ENCODE measurements at regions not wholly inside any gene's neighbourhood (a gene's known extent, or its start where the extent isn't known, plus 50 kb on each side); places are given as distances from the start of the nearest gene placed in this dataset.

GRCh38 chr5:66306844-66307315, 162.8 kb downstream of the SREK1 start:
- no peak for DNase-seq

DNA sequence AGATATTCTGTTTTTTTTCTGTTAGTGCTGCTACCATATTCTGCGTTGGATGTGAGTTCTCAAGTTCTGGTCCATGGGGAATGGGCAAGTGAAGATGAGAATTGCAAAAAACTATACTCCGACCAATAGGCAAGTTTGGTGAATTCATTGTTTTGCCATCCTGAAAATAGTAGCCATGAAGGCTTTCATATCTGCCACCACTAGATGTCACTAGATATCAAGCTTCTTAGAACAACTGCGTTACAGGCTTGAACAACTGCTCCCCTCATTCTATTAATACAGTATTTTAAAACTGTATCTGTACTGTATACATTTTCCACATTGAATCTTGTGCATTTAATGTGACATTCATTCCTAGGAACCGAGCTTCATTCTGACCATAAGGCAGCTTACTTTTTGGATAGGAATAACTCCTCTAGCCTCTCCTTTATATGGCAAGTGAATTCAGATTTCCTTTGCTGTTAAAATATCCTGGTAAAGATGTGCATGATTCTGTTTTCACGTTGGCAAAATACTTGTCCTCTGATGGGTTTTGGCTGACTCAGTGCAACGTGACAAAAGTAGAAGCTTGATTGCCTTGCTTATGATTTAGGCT, 163.6 kb downstream of the SREK1 start:
- peak; percentile 30 to 82 for DNase-seq

GRCh38 chr5:66312266-66312665, 168.2 kb downstream of the SREK1 start:
- DNase-seq = no peak

GRCh38 chr5:66315784-66316183, 171.7 kb downstream of the SREK1 start:
- DNase-seq = no peak

DNA sequence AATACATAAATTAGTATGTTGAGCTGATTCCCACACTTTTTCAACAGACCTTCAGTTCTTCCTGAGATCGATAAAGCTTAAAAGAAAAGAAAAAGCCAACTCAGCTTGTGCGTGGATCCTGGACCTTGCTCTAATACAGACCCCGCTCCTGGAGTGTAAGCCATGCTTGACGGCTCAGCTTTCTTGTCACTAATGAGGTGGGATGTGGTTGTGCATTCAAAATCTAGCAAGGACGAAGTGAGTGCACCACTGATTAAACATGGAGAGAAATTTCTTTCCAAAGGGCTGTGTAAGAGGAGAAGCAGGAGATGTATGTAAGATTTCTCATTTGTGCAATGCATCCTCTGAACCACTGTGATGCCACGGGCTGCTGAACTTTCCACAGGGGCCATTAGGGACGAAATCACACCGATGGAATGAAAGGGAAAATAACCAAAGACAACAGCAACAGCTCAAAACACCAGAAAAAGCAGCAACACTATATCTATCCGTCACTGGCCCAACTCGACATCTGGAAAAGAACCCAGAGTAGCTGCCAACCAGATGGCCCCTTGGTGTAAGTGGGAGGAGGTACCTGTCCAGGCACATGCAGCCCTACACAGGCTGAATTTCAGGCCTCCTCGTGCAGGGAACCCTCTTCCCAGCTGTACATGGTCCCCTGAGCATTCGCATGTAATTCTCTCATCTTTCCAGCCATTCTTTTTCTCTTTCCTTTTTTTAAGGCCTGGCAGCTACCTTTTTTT, 178.9 kb downstream of the SREK1 start:
- no peak for DNase-seq

DNA sequence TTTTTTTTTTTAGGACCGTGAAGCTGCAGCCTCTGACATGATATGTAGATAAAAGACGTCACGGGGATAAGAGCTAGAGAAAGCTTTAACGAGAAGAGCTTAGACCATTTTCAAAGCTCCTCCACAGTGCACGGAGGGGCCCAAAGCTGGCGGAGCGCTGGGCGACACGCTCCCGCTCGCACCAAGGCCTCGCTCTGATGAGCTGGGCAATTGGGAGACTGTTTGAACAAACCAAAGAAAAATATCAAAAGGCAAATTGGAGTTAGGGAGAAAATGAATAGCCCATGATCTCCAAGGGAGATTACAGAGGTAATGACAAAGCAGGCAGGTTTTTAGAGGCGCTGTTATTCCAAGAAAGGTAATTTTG, 179.4 kb downstream of the SREK1 start:
- DNase-seq = no peak

- DNase-seq = no peak
Measured at GRCh38 chr5:66324357-66324756, 180.3 kb downstream of the SREK1 start.

GRCh38 chr5:66326276-66326675, 182.2 kb downstream of the SREK1 start:
- DNase-seq = no peak

GRCh38 chr5:66327008-66327407, 182.9 kb downstream of the SREK1 start:
- no peak for DNase-seq

DNA sequence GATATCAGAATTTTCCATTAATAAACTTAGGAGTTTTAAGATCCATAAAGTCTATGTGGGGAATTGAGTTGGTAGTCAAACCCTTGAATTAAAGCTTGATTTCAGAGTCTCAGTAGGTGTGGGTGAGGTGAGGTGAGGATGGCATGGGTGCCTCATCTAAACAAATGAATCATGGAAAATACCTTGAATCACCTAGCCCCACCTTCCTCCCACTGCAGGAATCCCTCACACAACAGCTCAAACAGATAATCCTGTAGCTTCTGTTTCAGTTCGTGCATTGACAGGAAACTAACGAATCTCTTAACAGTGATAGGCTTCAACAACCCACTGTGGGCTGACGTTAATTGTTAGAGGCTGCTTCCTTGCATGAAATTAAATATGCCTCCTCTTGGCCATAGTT, 185.0 kb downstream of the SREK1 start:
- no peak for DNase-seq

- DNase-seq = no peak
Measured at GRCh38 chr5:66333192-66333591, 189.1 kb downstream of the SREK1 start.

GRCh38 chr5:66337626-66338226, 193.6 kb downstream of the SREK1 start:
- DNase-seq = no peak

DNA sequence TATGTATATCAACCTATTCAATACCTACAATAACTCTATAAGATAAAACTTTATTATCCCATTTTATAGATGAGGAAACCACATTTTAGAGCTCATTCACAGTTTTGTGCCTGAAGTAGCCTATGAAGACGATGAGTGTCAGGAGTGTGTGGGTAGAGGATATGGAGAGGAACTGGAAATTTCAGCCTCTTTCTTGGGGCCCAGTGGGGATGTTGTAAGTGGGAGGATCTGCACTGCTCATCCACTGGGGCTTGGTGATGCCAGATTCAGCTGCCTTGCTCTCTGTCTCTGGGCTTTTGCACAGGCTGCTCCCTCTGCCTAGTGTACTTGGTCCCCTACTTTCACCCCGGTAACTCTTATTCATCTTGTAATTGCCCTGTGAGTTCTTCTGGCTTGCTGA, 194.7 kb downstream of the SREK1 start:
- no peak for DNase-seq

- no peak for DNase-seq
Measured at GRCh38 chr5:66339896-66340295, 195.8 kb downstream of the SREK1 start.

DNA sequence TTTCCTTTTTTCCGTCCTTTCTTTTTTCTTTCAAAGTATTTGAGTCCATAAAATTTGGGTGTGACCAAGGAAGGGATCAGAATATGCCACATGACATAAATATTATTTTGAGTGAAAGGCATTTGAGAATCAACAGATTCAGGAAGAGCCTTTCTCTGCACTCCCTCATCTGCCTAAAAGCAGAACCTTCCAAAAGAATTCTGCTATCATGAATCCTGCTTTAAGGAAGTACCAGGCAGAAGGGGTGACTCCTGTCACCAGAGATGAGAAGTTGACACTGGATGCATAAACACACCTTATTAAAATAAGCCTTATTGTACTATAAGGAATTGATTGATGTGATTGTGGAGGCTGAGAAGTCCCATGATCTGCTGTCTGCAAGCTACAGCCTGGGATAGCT, 196.7 kb downstream of the SREK1 start:
- no peak for DNase-seq

DNA sequence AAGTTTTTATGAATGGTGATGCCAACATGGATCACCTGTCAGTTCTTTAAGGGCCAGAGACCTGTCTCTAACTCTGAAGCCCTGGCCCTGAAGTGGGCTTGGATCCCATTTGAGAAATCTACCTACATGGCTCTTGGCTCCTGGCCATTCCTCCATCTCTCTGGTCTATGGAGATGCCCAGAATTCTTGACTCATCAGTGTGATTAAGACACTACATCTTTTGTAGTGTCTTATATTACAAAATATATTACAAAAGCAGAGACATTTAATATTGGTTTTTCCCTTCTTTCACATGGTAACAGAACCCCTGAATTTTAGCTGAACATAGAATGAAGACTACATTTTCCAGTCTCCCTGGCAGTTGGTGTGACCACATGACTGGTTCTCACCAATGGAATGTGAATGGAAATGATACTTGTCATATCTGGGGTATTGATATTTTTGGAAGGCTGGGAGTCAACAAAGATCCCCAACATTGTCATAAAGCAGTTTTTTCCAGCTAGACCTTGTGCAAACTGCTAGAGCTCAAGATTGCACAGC, 198.3 kb downstream of the SREK1 start:
- no peak for DNase-seq

DNA sequence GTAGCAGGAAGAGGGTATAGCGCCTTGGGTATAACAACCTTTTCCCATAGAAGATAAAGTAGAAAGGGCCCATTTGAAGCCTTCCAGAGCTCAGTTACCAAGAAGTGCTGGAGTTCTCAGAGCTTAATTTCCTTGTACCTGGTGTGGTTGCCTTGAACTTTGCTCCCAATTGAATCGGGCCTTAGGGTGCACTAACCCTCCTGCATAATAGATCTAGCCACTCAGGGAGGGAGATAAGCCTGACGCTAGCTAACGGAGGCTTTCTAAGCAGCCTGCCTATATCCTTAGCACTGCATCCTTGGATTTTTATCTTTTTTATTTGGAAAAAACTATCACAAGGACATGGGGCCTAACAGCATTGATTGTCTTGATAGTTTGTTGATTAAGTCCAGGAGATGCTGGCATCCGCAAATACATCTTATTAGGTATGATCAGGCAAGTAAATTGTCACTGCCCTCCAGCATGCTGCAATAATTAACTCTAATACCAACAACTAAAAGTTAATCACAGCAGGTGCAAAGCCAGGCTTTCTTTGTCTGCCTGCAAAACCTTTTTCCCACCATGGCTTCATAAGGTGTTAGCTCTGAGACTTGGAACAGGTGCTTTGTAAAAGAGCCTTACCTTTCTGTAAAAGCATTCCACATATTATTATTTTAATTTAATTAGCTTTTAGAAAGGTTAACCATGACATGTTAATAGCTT, 199.4 kb downstream of the SREK1 start:
- DNase-seq = no peak

GRCh38 chr5:66344544-66344943, 200.4 kb downstream of the SREK1 start:
- DNase-seq = no peak

- DNase-seq = no peak
Measured at GRCh38 chr5:66345281-66345680, 201.2 kb downstream of the SREK1 start.

DNA sequence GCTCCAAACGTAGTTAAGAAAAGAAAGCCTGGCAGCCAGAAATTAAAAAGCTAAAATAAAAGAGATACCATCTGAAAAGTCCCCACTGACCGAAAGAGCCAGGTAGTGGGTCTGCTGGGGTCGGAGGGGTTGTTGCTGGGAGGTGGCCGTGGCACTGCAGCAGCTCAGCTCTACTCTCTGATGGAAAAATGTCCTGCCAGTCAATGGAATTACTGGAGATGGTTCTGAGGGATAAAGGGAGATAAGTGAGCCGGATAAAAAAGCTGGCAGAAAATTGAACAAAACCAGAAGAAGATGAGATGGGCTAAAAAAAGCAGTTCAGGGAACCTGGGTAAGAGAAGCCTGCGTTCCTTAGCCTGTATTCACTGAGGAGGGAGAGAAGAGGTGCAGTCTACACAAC, 202.8 kb downstream of the SREK1 start:
- no peak for DNase-seq

DNA sequence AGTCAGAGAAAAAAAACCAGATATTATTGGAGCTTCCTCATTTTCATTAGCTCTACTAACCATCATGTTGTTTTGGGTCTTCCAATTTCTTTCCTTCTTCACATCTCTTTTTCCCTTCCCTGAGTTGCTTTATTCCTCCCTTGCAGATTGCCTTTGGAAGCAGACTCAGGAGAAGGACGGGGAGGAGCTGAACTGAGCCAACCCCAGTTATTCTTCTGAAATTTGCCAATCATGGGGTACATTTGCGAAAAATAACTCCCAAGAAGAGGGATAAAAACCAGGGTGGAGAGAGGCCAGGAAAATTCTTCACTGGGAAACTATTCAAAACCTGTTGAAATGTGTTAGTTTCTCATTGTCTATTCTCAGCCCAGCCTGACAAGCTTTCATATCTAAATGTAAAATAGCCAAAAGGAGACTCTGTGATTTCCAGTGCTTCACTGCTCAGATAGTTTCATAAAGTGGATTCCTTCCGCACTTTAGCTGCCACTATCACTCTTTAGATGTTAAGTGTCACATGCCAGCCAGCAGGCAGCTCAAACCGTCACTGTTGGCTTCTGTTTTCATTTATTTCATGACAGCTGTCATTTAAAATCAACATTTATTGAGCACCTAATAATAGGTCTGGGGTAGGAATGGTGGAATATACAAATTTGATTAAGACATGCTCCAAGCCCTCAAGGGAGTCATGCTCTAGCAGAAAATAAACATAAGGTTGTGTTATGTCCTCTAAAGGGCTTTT, 204.5 kb downstream of the SREK1 start:
- no peak for DNase-seq

DNA sequence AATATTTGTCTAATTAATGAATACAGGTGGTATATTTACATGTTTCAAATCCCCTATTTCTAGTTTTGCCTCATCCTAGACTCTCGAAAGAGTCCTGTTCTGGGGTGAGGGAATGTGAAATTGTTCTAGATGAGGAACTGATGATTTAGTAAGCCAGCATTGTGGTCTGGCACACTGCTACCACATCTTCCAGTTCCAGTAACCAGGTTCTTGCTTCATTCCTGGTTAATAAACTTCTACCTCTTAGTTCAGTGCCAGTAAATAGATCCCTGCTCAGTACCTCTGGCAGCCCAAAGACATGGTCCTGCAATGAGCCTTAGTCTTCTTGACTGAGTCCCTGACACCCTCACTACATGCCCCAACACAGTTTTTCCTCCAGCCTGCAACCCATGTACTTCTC, 207.7 kb downstream of the SREK1 start:
- DNase-seq = no peak

DNA sequence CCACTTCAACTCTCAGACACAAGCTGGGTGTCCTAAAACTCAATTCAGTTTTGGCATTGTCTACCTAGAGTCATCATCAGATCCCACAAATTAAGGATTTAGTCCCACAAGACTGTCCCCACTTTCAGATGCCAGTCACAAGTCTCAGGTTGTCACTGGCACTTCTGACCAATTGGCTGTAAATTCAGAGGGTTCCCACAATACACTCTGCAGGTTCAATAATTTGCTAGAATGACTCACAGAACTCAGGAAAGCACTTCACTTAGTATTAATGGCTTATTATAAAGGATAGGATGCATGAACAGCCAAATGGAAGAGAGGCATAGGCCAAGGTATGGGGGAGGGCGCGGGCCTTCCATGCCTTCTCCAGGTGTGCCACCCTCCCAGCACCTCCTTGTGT, 209.1 kb downstream of the SREK1 start:
- DNase-seq = no peak
